GM12891 (cell line): ENCODE measurements at regions not wholly inside any gene's neighbourhood (a gene's known extent, or its start where the extent isn't known, plus 50 kb on each side); places are given as distances from the start of the nearest gene placed in this dataset.

Source experiments
- DNase-seq: peaks from one replicate; pipeline ENCODE4 v3.0.0; 2011; ENCODE audit warnings: low spot score; ENCODE audit not compliant: insufficient read length
- FAIRE-seq: peaks from 2 replicates; lab custom pipeline; 2011; peaks lifted over from hg19 to GRCh38; lab: Jason Lieb, UNC
- PAX5 ChIP-seq: IDR thresholded peaks from 2 replicates; pipeline ENCODE4 v1.6.1; 2011; ENCODE audit warnings: low read length, moderate library complexity, mild to moderate bottlenecking; ENCODE audit not compliant: insufficient read depth, severe bottlenecking
- POLR2A ChIP-seq: IDR thresholded peaks from 2 replicates; pipeline ENCODE4 v1.6.1; 2011; ENCODE audit warnings: low read depth, low read length, control low read depth
- POLR2AphosphoS5 ChIP-seq: IDR thresholded peaks from 2 replicates; pipeline ENCODE4 v1.6.1; 2011; ENCODE audit warnings: low read depth, low read length, control low read depth
- POU2F2 ChIP-seq: IDR thresholded peaks from 2 replicates; pipeline ENCODE4 v1.6.1; 2011; ENCODE audit warnings: low read depth, mild to moderate bottlenecking, control low read depth, low read length, moderate library complexity
- SPI1 ChIP-seq: IDR thresholded peaks from 2 replicates; pipeline ENCODE4 v1.6.1; 2011; ENCODE audit warnings: low read depth, low read length, control low read depth
- TAF1 ChIP-seq: IDR thresholded peaks from 2 replicates; pipeline ENCODE4 v1.6.1; 2011; ENCODE audit warnings: low read depth, low read length, control low read depth

DNA sequence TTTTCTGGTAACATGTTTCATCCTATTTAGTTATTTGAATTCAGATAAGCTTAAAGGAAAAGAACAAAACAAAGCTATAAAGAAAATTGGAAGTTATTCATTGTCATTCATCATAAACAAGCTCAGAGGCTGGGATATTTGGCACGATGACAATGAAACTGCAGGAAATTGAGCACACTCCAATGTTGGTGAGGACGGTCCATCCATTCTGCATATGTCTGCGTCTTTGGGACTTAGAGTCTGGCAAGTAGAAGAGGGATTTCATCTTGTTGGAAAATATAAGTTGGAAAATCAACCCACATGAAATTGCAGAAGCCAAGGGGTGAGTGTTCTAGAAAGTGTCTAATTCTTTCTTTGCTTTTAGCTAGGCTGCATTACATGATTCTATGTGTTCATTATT is 78.4 kb downstream of the HDGFL1 start:
- DNase-seq (no peak), FAIRE-seq (no peak)
- no peak for TF ChIP-seq POU2F2
- TF ChIP-seq PAX5 = no peak
- TF ChIP-seq POLR2AphosphoS5 = no peak
- no peak for TF ChIP-seq SPI1
- no peak for TF ChIP-seq POLR2A
- TF ChIP-seq TAF1 = no peak

DNA sequence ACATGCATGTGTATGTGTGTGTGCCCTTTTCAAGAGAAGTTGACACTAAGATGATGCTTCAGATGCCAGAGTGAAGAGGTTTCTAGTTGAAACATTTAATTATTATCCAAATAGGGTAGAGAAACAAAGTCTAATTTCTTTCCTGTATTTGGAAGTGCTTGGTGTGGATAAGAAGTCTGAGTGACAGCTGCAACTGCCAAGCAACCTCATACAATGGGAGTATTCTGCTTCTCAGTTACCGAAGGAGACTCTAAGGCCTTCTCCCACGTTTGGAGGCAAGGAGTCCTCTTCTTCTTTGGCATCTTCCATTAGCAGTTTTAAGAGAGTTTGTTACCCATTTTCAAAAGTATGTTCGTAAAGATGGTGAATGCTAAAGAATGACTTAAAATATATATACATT is 82.4 kb downstream of the HDGFL1 start:
- DNase-seq (no peak), FAIRE-seq (no peak)
- TF ChIP-seq PAX5 (no peak), SPI1 (no peak), POLR2AphosphoS5 (no peak), POLR2A (no peak), POU2F2 (no peak), TAF1 (no peak)

DNA sequence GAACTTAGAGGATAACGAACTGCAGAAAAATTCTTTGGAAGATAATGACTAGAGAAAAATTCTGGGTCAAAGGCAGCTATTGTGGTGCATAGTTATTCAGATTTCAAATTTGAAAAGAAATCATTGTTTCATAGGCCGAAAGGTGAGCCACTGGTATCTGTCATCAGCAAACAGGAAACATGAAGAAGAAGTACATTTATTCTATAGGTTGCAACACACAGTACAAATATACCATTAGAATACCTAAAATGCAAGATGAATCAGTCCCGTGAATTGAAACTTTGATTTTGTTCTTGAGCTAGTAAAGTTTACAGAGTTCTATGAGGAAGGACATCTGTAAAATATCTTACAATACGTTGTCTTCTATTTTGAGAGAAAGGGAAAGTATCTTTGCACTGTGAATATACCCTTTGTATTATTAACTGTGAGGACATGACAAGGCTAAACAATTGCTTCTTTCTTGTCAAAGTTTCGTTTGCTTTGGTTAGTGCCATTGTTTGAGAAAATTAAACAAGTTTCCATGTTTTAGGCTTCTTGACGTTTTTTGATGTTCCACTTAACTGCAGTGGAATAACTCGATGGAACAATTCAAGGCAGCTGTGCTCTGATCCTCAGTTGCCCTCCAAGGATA is 84.7 kb downstream of the HDGFL1 start:
- DNase-seq = no peak
- TF ChIP-seq PAX5 = no peak
- TF ChIP-seq POU2F2 = no peak
- no peak for TF ChIP-seq SPI1
- no peak for FAIRE-seq

DNA sequence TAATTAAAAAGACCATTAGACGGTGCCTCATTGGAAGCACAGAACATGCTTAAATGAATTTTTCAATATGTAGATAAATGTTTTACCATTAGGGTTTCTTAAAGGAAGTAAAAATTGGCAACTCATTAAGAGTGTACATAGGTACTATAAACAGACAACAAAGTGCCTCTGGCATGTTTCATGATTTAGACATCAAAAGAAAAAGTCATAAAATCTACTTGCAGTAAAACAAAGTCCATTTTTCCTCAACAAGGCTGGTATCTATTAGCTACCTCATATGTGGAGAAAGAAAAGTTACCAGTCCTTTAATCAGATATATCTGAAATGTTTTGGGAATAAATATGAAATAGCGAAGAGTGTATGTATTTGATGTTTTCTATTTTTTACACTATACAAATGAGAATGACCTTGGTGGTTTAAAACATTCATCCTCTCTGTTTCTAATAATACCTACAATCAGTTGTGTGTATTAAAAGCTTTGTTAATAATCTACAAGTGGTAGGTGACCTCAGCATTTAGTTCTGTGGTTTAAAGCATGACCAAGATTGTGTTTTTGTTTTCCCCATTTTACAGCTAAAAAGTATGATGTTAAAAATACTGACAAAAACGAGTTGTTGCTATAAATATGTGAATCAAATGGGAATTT is 87.5 kb downstream of the HDGFL1 start:
- DNase-seq (no peak), FAIRE-seq (no peak)
- no peak for TF ChIP-seq PAX5
- no peak for TF ChIP-seq TAF1
- TF ChIP-seq POU2F2 = no peak
- TF ChIP-seq SPI1 = no peak
- no peak for TF ChIP-seq POLR2A
- no peak for TF ChIP-seq POLR2AphosphoS5

DNA sequence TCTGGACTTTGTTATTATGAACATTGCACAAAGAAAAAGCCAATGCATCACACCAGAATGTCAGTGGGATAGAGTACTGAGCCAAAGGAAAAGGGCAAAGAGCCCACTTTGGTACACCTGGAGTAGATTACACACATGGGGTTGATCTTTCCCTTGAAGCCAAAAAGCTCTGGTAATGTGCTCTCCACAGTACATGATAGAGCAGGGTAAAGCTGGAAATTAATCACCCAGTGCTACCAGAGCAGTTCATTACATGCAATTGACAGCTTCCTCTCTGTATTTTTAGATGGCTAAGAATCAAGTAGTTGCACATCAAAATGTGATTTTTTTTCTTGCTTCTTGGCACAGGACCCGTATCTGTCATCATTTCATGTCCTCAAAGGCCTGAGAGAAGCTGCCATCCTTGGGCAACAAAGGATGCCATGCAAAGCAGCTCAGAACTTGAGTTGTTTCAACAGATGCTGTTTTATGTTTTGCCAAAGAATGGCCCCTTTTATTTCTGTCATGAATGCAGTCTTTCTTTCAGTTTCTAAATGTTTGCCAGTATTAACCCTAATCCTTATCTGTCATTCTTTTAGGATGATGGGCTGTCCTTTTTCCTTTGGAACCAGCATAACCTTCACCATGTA is 88.1 kb downstream of the HDGFL1 start:
- FAIRE-seq (no peak), DNase-seq (no peak)
- TF ChIP-seq POLR2A (no peak), TAF1 (no peak), PAX5 (no peak), SPI1 (no peak), POLR2AphosphoS5 (no peak)

DNA sequence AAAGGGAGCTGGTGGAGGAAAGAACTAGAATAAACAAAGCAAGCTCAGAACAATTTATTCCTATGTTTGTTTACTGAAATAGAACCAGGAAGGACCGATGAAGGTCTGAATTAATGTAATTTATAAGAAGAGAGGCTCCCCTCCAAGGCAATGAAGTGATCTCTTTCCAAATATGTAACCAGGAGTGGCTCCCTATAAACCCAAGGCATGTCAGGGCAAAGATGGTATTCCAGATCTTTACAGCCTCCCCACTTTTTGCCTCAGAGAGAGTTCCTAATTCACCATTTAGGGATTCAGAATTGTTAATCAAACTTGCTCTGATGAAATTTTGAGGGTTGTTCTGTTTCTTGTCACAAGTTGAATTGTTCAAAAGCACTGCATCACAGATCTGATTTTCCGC is 88.8 kb downstream of the HDGFL1 start:
- FAIRE-seq (no peak), DNase-seq (no peak)
- TF ChIP-seq POU2F2 (no peak), TAF1 (no peak), POLR2AphosphoS5 (no peak), SPI1 (no peak), PAX5 (no peak), POLR2A (no peak)

DNA sequence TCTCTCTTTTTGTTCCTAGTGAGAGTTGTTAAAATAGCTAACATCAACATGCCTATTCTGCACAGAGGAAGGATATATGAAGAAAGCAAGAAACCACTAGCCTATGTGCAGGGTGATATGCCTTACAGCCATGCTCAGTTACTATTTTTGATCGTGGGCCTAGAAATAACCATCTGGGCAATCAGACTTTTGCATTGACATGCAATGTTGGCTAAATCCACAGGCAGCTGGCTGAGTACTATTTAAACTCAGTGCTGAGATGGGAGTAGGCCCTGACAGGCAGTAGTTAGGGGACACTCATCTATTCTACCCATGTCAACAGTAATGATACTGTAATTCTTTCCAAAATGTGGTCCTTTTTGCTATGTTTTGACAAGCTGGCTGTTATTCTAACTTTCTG is 89.6 kb downstream of the HDGFL1 start:
- TF ChIP-seq POU2F2 = no peak
- DNase-seq (no peak), FAIRE-seq (no peak)

DNA sequence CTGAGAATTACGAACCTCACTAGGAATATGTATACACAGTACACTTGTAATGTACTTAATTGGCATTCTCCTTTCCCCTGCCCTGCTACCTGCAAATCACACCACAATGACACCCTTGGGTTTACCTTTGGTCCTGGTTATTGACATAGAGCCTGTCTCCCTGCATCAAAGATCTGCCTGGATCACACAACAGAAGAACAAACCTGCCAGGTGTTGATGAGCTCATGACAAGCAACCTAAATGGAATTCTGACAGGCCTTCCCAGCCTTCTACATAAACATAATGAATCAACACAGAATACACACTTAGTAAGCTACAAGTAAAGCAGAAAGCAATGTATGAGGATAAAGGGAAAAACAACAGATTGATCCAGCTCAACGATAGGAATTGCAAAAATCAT is 95.6 kb downstream of the HDGFL1 start:
- DNase-seq (no peak), FAIRE-seq (no peak)
- TF ChIP-seq SPI1 (no peak), TAF1 (no peak), POLR2A (no peak), PAX5 (no peak)

DNA sequence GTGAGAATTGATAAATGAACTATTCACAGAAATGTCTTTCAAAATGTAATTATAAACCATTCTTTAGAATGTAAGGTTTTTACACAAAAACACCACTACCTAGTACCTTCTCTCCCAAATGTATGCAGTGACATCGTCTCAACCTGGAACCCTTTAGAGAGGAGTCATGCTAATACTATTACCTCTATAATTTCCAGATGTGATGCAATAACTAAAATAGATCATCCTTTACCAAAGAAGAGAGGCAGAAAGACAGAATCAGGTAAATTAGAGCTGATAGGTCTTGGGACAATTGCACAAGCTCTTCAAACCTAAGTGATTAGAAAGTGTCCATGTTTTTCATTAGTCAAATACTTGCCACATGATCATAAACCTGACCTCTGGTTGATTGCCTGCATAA is 96.7 kb downstream of the HDGFL1 start:
- TF ChIP-seq POU2F2 (no peak), TAF1 (no peak), SPI1 (no peak), POLR2AphosphoS5 (no peak), PAX5 (no peak), POLR2A (no peak)
- FAIRE-seq = no peak

DNA sequence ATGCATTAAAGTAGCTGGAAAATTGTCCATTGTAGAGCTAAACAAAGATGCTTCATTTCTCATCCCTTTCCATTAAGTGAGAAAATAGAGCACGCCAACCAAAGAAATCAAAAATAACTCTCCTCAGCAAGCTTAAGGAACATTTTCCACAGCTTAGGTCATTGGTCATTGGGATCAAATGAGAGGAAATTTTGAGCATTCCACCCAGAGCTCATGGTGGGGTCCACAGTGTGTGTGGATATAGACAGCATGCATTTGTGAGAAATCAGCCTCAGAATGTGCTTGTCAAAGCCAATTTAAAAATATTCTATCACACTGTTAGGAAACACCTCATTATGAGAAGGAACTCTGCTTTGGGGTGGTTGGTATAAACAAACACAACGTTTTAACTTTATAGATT is 97.2 kb downstream of the HDGFL1 start:
- DNase-seq (no peak), FAIRE-seq (no peak)
- no peak for TF ChIP-seq POLR2AphosphoS5
- TF ChIP-seq PAX5 = no peak
- TF ChIP-seq TAF1 = no peak
- no peak for TF ChIP-seq POU2F2
- TF ChIP-seq SPI1 = no peak
- TF ChIP-seq POLR2A = no peak

More for the DNA sequence above, 96.7 kb downstream of the HDGFL1 start:
- no peak for DNase-seq
